GM10266 (cell line): ENCODE measurements at regions not wholly inside any gene's neighbourhood (a gene's known extent, or its start where the extent isn't known, plus 50 kb on each side); places are given as distances from the start of the nearest gene placed in this dataset.
"Not testable (repeated sequence)": the region's sequence is repeated elsewhere in the genome, so short reads cannot be mapped to it uniquely, and the experiment has no call there.

Source experiments
- DNase-seq: peaks from one replicate; pipeline ENCODE4 v3.0.0; 2012; ENCODE audit errors: extremely low spot score
- CTCF ChIP-seq: IDR thresholded peaks from 2 replicates; pipeline ENCODE4 v1.5.1; 2012; ENCODE audit warnings: mild to moderate bottlenecking, low read depth; ENCODE audit not compliant: control insufficient read depth, insufficient read depth; ENCODE audit errors: missing control alignments

DNA sequence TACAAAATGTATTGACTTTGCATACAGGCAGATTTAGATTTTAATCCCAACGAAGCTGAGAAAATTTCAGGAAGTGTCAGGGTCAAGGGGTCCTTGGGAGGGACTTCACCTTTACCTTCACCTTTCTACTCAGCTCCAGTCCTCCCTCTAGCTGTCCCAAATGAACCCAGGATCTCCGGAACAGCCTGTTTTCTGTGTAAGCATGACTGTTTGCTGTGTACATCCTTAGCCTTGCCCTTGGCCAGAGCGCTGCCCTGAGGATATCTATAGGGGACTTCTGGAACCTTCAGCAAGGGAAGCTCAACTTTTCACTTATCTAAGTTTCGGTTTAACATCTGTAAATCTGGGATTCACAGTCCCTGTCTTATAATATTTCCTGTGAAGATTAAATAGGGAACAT, 246.8 kb upstream of the ST6GAL2 start:
- no peak for DNase-seq
- no peak for TF ChIP-seq CTCF

- TF ChIP-seq CTCF: no peak
- no peak for DNase-seq
Measured at GRCh38 chr2:107133412-107133811, 247.4 kb upstream of the ST6GAL2 start.

- no peak for TF ChIP-seq CTCF
- no peak for DNase-seq
Measured at GRCh38 chr2:107136733-107137132, 250.8 kb upstream of the ST6GAL2 start.

- no peak for TF ChIP-seq CTCF
- no peak for DNase-seq
Measured at GRCh38 chr2:107137706-107138105, 251.7 kb upstream of the ST6GAL2 start.

GRCh38 chr2:107146181-107146580, 260.2 kb upstream of the ST6GAL2 start:
- DNase-seq: no peak
- TF ChIP-seq CTCF: no peak

DNA sequence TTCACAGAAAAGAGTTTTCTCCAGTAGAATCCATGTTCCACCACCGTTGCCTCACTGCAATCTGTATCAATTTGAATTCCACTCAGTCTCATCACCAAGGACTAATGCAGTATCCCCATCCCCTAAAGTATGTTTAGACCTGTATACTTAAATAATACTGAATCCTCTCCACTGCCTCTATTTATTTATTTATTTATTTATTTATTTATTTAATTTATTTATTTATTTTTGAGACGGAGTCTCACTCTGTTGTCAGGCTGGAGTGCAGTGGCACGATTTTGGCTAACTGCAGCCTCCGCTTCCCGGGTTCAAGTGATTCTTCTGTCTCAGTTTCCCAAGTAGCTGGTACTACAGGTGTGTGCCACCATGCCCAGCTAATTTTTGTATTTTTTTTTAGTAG, 260.7 kb upstream of the ST6GAL2 start:
- not testable (repeated sequence) for DNase-seq

DNA sequence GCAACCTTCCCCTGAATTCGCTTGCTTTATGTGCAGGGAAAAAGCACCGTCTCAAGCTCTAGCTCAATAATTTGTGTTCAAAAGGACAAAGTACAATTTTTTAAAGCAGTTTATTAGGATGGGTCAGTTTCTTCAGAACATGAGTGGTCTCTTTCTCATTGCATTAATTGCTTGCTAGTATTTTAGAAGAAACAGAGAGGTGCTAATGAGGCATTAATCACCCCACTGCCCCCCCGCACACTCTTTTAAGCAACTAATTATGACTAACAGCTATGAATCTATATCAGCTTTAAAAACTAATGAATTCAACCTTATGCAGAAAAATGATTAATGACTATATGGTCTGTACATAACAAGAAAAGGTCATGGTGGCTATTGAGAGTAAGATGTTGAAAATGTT, 262.1 kb upstream of the ST6GAL2 start:
- no peak for DNase-seq
- TF ChIP-seq CTCF: no peak

DNA sequence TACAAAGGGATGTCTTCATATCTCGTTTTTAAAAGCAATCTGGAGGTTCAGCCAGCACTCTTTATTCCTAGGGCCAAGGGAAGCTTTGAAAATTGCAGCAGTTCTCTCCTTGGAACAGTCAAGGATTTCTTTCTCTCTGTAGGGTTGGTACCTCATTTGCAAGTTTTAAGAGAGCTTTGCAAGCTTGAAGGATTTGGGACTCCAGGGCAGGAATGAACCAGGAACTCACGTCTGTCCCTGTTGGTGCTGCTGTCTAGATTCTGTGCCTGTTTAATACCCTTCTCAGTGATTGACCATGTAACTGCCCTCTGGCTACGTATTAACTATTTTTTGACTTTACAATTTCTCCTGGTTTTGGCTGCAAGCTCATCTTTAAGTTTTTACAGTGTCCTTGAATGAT, 262.5 kb upstream of the ST6GAL2 start:
- no peak for TF ChIP-seq CTCF
- no peak for DNase-seq
